Keratinocyte (primary cell): ENCODE measurements at regions not wholly inside any gene's neighbourhood (a gene's known extent, or its start where the extent isn't known, plus 50 kb on each side); places are given as distances from the start of the nearest gene placed in this dataset.

Experiments used
- DNase-seq: peaks from one replicate; pipeline ENCODE4 v3.0.0-alpha.2; 2011; ENCODE audit warnings: low read depth, missing footprints, low spot score
- FAIRE-seq: peaks from 2 replicates; lab custom pipeline; 2011; peaks lifted over from hg19 to GRCh38; lab: Jason Lieb, UNC
- H2AFZ ChIP-seq: 2 replicates; pipeline ENCODE4 v1.6.0; 2012; ENCODE audit warnings: low read length, control low read depth, inconsistent platforms; ENCODE audit not compliant: control insufficient read depth
- H3K27ac ChIP-seq: 2 replicates; pipeline ENCODE4 v1.5.1; 2011; ENCODE audit warnings: low read length; ENCODE audit not compliant: control insufficient read depth, insufficient read depth
- H3K27me3 ChIP-seq: 3 replicates; pipeline ENCODE4 v1.6.0; 2011; ENCODE audit warnings: low read length; ENCODE audit not compliant: control insufficient read depth, insufficient read depth; ENCODE audit errors: extremely low read depth
- H3K36me3 ChIP-seq, 2 experiments: 2 replicates in 1 of 2; 3 replicates in 1 of 2; pipeline ENCODE4 v1.5.1; 2011; ENCODE audit warnings: low read length in 2 of 2, mild to moderate bottlenecking in 1 of 2; ENCODE audit not compliant: control insufficient read depth in 2 of 2, insufficient read depth in 2 of 2; ENCODE audit errors: extremely low read depth in 1 of 2
- H3K4me1 ChIP-seq: 3 replicates; pipeline ENCODE4 v1.5.1; 2011; ENCODE audit warnings: low read length; ENCODE audit not compliant: control insufficient read depth, insufficient read depth; ENCODE audit errors: extremely low read depth
- H3K4me2 ChIP-seq: 3 replicates; pipeline ENCODE4 v1.6.0; 2011; ENCODE audit warnings: low read depth, low read length; ENCODE audit not compliant: control insufficient read depth, insufficient read depth; ENCODE audit errors: extremely low read depth
- H3K4me3 ChIP-seq, 3 experiments: fragments of 200-600 bp in 1 of 3; sonication (generic) in 1 of 3; 2 replicates in 2 of 3; 3 replicates in 1 of 3; pipeline ENCODE4 v1.5.1; 2011 to 2016; ENCODE audit warnings: low read length in 3 of 3, mild to moderate bottlenecking in 3 of 3, control low read depth in 2 of 3, inconsistent platforms in 1 of 3, low read depth in 1 of 3, mixed read lengths in 1 of 3, mixed run types in 1 of 3, moderate library complexity in 1 of 3; ENCODE audit not compliant: control insufficient read depth in 2 of 3, insufficient read depth in 2 of 3; ENCODE audit errors: extremely low read depth in 1 of 3
- H3K79me2 ChIP-seq: 2 replicates; pipeline ENCODE4 v1.6.0; 2012; ENCODE audit warnings: low read length; ENCODE audit not compliant: control insufficient read depth, insufficient read depth
- H3K9ac ChIP-seq: 3 replicates; pipeline ENCODE4 v1.6.0; 2011; ENCODE audit warnings: low read length; ENCODE audit not compliant: control insufficient read depth, insufficient read depth; ENCODE audit errors: extremely low read depth
- H3K9me1 ChIP-seq: 3 replicates; pipeline ENCODE4 v1.6.0; 2011; ENCODE audit warnings: low read length; ENCODE audit not compliant: control insufficient read depth, insufficient read depth; ENCODE audit errors: extremely low read depth
- H3K9me3 ChIP-seq: 2 replicates; pipeline ENCODE4 v1.5.1; 2012; ENCODE audit warnings: low read depth, low read length; ENCODE audit not compliant: control insufficient read depth
- H4K20me1 ChIP-seq: 3 replicates; pipeline ENCODE4 v1.6.0; 2011; ENCODE audit warnings: low read length; ENCODE audit not compliant: control insufficient read depth, insufficient read depth; ENCODE audit errors: extremely low read depth
- EZH2 ChIP-seq: IDR thresholded peaks from one replicate; pipeline ENCODE4 v1.6.1; 2012; ENCODE audit warnings: inconsistent platforms, mild to moderate bottlenecking, low read length, moderate library complexity
- dilution Hi-C: fragments of 300-500 bp; cut with MboI; formaldehyde crosslinking; loops from one replicate; pipeline ENCODE4 v1.7.0; 2020; ENCODE audit warnings: low sequenced_read_pairs; ENCODE audit not compliant: extremely low pct_ligation_motif_present
- TF ChIP-seq, protein P1 (sequence below), 3 experiments: IDR thresholded peaks in 1 of 3; conservative IDR thresholded peaks in 1 of 3; optimal IDR thresholded peaks in 1 of 3; 2 replicates in 2 of 3; 3 replicates in 1 of 3; pipeline versions ENCODE3 to v1.5.1; 2011; ENCODE audit warnings: low read length in 3 of 3, mild to moderate bottlenecking in 3 of 3, moderate library complexity in 2 of 3, control low read depth in 1 of 3, inconsistent platforms in 1 of 3; ENCODE audit not compliant: insufficient read depth in 2 of 3; ENCODE audit errors: extremely low read depth in 1 of 3

DNA sequence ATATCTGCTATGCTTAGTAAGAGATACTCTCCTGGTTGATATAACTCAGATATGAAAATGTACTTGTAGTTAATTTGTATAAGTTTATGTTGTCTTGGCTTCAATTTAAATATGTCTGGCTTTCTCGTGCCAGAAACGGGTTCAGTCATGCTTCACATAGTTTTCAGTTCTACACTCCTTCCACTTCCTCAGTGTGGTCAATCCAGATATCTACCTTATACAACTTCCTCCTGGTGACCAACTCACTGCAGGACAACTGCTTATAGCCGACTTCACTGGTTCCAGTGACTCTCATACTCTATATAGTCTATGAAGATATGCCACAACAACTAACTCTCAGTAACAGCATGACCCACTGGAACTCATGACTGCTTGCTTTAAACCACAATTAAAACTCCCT is 690.4 kb downstream of the SLCO4C1 start:
- TF ChIP-seq EZH2: no peak
- TF ChIP-seq, protein P1, sequence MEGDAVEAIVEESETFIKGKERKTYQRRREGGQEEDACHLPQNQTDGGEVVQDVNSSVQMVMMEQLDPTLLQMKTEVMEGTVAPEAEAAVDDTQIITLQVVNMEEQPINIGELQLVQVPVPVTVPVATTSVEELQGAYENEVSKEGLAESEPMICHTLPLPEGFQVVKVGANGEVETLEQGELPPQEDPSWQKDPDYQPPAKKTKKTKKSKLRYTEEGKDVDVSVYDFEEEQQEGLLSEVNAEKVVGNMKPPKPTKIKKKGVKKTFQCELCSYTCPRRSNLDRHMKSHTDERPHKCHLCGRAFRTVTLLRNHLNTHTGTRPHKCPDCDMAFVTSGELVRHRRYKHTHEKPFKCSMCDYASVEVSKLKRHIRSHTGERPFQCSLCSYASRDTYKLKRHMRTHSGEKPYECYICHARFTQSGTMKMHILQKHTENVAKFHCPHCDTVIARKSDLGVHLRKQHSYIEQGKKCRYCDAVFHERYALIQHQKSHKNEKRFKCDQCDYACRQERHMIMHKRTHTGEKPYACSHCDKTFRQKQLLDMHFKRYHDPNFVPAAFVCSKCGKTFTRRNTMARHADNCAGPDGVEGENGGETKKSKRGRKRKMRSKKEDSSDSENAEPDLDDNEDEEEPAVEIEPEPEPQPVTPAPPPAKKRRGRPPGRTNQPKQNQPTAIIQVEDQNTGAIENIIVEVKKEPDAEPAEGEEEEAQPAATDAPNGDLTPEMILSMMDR (optimal IDR thresholded peaks at IDR 0.05 in 1 of 3, IDR thresholded peaks at IDR 0.05 in 1 of 3, conservative IDR thresholded peaks at IDR 0.05 in 1 of 3; ENCODE audit: extremely low read depth in 1 of 3, insufficient read depth in 2 of 3, low read length in 3 of 3): no peak
- Histone ChIP-seq H3K27ac (no peak overlapping the region), H3K9ac (no peak overlapping the region), H3K79me2 (no peaks in the 10 kb centered on the region), H3K27me3 (no peaks in the 10 kb centered on the region), H3K4me1 (no peaks in the 10 kb centered on the region), H4K20me1 (no peaks in the 10 kb centered on the region), H3K9me1 (no peaks in the 10 kb centered on the region), H2AFZ (no peak overlapping the region), H3K4me3 (no peak overlapping the region), H3K4me2 (no peak overlapping the region), H3K36me3 (no peaks in the 10 kb centered on the region), H3K9me3 (no peaks in the 10 kb centered on the region)
- DNase-seq: no peak
- no peak for FAIRE-seq
- dilution Hi-C loops: no loop called here

- no peak for TF ChIP-seq EZH2
- TF ChIP-seq, protein P1 (optimal IDR thresholded peaks at IDR 0.05 in 1 of 3, IDR thresholded peaks at IDR 0.05 in 1 of 3, conservative IDR thresholded peaks at IDR 0.05 in 1 of 3; ENCODE audit: extremely low read depth in 1 of 3, insufficient read depth in 2 of 3, low read length in 3 of 3): no peak
- no peak overlapping the region for H3K9ac ChIP-seq
- no peaks in the 10 kb centered on the region for H3K27me3 ChIP-seq
- no peaks in the 10 kb centered on the region for H3K4me1 ChIP-seq
- no peak overlapping the region for H3K27ac ChIP-seq
- no peaks in the 10 kb centered on the region for H3K9me1 ChIP-seq
- no peak overlapping the region for H3K4me2 ChIP-seq
- H3K9me3 ChIP-seq: no peaks in the 10 kb centered on the region
- FAIRE-seq (no peak), DNase-seq (no peak)
- H3K36me3 ChIP-seq: no peaks in the 10 kb centered on the region
- H2AFZ ChIP-seq: no peak overlapping the region
- no peak overlapping the region for H3K4me3 ChIP-seq
- no peaks in the 10 kb centered on the region for H4K20me1 ChIP-seq
- no peaks in the 10 kb centered on the region for H3K79me2 ChIP-seq
- dilution Hi-C loops: no loop called here
These were observed 695.5 kb downstream of the SLCO4C1 start for GRCh38 chr5:101600614-101601013.
